ENCODE measurements at regions not wholly inside any gene's neighbourhood (a gene's known extent, or its start where the extent isn't known, plus 50 kb on each side); places are given as distances from the start of the nearest gene placed in this dataset.

DNA sequence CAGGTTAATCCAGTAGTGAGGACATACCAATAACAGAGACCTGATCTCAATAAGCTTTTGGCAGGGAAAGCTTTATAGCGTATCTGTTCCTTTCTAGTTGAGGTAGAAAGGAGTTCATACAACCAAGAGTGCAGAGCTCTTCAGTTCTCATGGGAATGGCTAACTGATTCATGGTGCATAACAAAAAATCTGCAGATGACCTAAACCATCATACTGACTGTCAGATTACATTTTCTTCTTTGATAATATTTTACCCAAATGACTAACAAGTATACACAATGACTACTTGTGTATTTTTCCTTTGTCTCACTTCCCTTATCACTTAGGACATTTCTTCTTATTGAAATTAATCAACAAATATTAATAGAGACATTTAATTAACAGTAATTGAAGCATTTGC is 140.0 kb upstream of the SERTAD2 start:
- Histone ChIP-seq H3K27ac (no peak overlapping the region), H3K4me3 (no peak overlapping the region), H3K27me3 (no peaks in the 10 kb centered on the region), H3K4me1 (peaks cover 0 to 9% (median 0%) of the 10 kb centered on the region in 3 donors), H3K36me3 (no peaks in the 10 kb centered on the region), H3K9me3 (no peaks in the 10 kb centered on the region)
- TF ChIP-seq POLR2A (IDR thresholded peaks at IDR 0.05) (no peak), EP300 (IDR thresholded peaks at IDR 0.05) (no peak), POLR2AphosphoS5 (IDR thresholded peaks at IDR 0.05) (no peak)
- TF ChIP-seq, protein P1, sequence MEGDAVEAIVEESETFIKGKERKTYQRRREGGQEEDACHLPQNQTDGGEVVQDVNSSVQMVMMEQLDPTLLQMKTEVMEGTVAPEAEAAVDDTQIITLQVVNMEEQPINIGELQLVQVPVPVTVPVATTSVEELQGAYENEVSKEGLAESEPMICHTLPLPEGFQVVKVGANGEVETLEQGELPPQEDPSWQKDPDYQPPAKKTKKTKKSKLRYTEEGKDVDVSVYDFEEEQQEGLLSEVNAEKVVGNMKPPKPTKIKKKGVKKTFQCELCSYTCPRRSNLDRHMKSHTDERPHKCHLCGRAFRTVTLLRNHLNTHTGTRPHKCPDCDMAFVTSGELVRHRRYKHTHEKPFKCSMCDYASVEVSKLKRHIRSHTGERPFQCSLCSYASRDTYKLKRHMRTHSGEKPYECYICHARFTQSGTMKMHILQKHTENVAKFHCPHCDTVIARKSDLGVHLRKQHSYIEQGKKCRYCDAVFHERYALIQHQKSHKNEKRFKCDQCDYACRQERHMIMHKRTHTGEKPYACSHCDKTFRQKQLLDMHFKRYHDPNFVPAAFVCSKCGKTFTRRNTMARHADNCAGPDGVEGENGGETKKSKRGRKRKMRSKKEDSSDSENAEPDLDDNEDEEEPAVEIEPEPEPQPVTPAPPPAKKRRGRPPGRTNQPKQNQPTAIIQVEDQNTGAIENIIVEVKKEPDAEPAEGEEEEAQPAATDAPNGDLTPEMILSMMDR (IDR thresholded peaks at IDR 0.05): no peak
- no peak for ATAC-seq
- WGBS, 2 donors (ENCODE audit: low coverage in 1 of 2): 71 to 81% methylated on average over 1 of the region's 1 CpG

DNA sequence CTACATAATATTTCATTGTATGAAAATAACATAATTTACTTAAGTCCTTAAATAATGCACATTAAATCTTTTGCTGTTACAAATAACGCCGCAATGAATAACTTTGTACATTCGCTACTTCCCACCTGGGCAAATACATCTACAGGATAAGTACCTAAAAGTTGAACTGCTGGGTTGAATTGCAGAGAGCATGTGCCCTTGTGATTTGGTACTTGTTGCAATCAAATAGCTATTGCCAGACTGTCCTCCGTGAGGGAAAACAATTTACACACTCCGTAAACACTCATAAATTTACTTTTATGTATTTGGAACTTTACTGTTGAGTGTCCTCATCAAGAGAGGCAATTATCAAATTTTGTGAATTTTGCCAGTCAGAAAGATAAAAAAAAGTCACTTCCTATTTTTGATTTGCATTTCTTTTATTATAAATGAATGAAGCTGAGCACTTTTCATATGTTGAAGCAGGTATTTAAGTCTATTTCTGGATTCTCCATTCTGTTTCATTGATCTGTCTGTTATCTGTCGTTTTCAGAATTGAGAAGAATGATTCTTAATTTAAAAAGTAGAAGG is 140.8 kb upstream of the SERTAD2 start:
- peaks cover 0 to 9% (median 0%) of the 10 kb centered on the region in 3 donors for H3K4me1 ChIP-seq
- WGBS, 2 donors (ENCODE audit: low coverage in 1 of 2): 85 to 91% methylated on average over 6 of the region's 6 CpGs
- no peaks in the 10 kb centered on the region for H3K9me3 ChIP-seq
- H3K4me3 ChIP-seq: no peak overlapping the region
- ATAC-seq: no peak
- no peaks in the 10 kb centered on the region for H3K36me3 ChIP-seq
- H3K27me3 ChIP-seq: no peaks in the 10 kb centered on the region
- TF ChIP-seq, protein P1 (IDR thresholded peaks at IDR 0.05): no peak
- TF ChIP-seq EP300 (IDR thresholded peaks at IDR 0.05) (no peak), POLR2A (IDR thresholded peaks at IDR 0.05) (no peak), POLR2AphosphoS5 (IDR thresholded peaks at IDR 0.05) (no peak)
- no peak overlapping the region for H3K27ac ChIP-seq

DNA sequence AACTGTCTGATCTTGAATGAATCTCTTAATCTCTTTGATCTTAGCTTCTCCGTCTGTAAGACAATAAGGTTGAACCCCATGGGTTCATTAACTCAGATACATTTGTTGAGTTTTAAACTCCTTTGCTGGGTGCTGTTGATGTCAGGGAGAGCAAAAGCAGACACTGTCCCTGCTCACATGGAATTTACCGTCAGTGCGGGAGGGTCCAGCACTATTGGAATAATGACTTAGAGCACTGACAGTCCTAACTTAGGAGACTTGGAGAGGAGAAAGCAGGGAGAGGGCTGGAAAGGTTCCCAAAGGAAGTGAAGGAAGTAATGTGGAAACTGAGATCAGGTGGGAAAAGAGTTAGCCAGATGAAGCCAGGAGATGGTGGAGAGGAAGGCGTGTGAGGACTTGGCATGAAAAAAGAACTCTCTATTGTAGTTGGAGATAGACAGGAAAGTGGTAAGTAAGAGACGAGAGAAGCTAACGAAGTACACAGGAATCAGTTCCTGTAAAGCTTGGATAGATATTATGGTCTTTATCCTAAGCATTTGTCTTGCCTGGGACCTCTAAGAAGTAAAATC is 141.4 kb upstream of the SERTAD2 start:
- no peak overlapping the region for H3K4me3 ChIP-seq
- 63 to 81% methylated on average over 2 to 6 of the region's 6 CpGs for WGBS, 2 donors (ENCODE audit: low coverage in 1 of 2)
- ATAC-seq: no peak

DNA sequence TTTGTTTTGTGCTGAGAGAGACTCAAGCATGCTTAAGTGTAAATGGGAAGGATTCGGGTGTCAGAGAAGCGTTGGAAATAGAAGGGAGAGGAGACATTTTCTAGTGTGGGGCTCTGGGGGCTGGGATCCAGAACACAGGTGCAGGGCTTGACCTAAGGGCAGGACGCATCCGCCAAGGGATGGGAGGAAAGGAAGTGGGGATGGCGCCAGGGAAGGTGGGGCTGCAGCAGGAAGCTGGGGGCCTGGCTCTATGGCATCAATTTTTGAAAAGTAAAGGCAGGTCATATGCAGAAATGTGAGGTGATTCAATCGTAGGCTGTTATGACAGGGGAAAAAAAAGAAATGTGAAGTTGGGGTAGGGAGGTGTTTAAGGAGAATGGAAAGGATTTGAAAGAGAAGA is 143.2 kb upstream of the SERTAD2 start:
- ATAC-seq: no peak
- Histone ChIP-seq H3K4me1 (peaks cover 0 to 9% (median 0%) of the 10 kb centered on the region in 3 donors), H3K36me3 (no peaks in the 10 kb centered on the region), H3K4me3 (no peak overlapping the region), H3K27me3 (no peaks in the 10 kb centered on the region), H3K9me3 (no peaks in the 10 kb centered on the region), H3K27ac (no peak overlapping the region)
- no peak for TF ChIP-seq POLR2A (IDR thresholded peaks at IDR 0.05)
- 59 to 71% methylated on average over 6 of the region's 6 CpGs for WGBS, 2 donors (ENCODE audit: low coverage in 1 of 2)

More for the DNA sequence above, 141.4 kb upstream of the SERTAD2 start:
- Histone ChIP-seq H3K4me1 (peaks cover 0 to 9% (median 0%) of the 10 kb centered on the region in 3 donors), H3K27me3 (no peaks in the 10 kb centered on the region), H3K9me3 (no peaks in the 10 kb centered on the region), H3K27ac (no peak overlapping the region), H3K36me3 (no peaks in the 10 kb centered on the region)
- TF ChIP-seq POLR2A (IDR thresholded peaks at IDR 0.05) (no peak), POLR2AphosphoS5 (IDR thresholded peaks at IDR 0.05) (no peak), EP300 (IDR thresholded peaks at IDR 0.05) (no peak)
- TF ChIP-seq, protein P1 (IDR thresholded peaks at IDR 0.05): no peak

DNA sequence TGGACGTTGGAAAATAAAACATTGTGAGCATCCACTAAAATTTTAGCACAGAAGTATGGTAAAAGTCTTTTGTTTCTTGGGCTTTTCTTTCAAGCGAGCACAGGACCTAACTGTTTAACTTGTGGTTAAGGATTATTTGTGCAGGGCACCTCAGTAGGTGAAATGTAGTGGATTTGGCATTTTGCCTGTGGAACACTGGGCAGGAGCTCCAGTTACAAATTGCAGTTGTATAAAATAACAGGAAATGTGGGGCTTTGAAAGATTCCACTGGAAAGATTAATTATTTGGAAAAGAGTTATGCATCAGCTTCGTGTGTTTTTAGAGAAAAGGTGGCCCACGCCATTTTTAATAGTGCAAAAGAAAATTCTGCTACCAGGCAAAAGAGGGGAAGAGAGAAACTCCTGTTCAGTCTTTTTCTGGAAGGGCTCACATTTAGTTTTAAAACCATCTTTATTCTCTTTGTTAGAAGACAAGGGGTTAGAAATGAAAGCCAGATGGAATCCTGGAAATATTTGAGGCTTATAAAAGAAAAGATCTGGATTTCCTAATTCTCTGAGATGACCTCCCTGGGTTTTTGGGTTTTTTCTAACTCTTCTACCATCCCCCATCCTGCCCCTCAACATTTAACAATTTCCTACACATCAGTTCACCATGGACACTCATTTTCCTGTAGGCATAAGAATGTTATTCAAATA is 144.3 kb upstream of the SERTAD2 start:
- H3K27ac ChIP-seq: no peak overlapping the region
- H3K4me1 ChIP-seq: peaks cover 0 to 9% (median 0%) of the 10 kb centered on the region in 3 donors
- ATAC-seq: no peak
- TF ChIP-seq POLR2AphosphoS5 (IDR thresholded peaks at IDR 0.05): no peak
- TF ChIP-seq, protein P1 (IDR thresholded peaks at IDR 0.05): no peak
- TF ChIP-seq EP300 (IDR thresholded peaks at IDR 0.05): no peak
- TF ChIP-seq POLR2A (IDR thresholded peaks at IDR 0.05): no peak
- WGBS, 2 donors (ENCODE audit: low coverage in 1 of 2): 39 to 50% methylated on average over 4 of the region's 4 CpGs
- no peak overlapping the region for H3K4me3 ChIP-seq
- H3K9me3 ChIP-seq: no peaks in the 10 kb centered on the region
- H3K36me3 ChIP-seq: no peaks in the 10 kb centered on the region
- H3K27me3 ChIP-seq: no peaks in the 10 kb centered on the region
